ENCODE measurements at regions not wholly inside any gene's neighbourhood (a gene's known extent, or its start where the extent isn't known, plus 50 kb on each side); places are given as distances from the start of the nearest gene placed in this dataset.

DNA sequence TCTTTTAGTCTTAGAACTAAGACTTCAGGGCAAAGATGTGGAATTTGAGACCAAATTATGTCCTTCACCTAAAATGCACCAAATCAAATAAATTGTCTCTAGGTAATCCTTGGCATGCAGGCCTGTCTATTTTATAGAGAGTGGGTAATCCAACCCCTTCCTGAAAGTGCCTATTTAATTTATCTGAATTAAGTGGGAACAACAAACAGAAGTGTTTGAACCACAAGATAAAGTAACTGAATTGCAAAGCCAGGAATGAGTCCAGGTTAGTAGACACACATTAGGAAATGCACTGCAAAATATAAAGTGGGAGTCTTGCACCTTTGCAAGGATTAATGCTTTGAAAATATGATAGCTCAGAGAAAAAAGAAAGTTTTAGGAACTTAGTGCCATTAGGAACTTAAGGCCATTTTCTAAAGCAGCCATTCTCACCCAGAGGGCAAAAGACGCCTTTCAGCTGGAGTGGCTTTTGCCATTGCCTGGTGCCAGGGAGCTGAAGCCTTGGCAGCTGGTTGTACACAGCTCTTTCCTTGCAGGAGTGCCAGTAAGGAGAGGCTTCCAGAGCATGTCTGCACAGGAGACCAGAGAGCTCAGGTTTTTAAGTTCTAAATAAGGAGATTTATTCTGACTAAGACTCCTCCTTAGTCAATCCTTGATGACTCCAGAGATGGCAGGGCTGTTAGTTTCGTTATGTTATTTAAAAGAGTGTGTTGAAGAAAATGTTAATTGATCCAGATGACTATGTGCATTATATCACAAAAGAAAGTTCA lies 151.7 kb upstream of the ELL2 start:
- WGBS (ENCODE audit: insufficient coverage, insufficient replicate concordance, low lambda C conversion rate, missing lambda C conversion rate), result 61% methylated on average over 2 of the region's 2 CpGs
- in situ Hi-C loops (cut with MboI), result no loop called here
- Histone ChIP-seq H3K4me1 (ENCODE audit: control insufficient read depth, insufficient read depth, low read length) (no peaks in the 10 kb centered on the region), H3K27ac (ENCODE audit: control insufficient read depth, insufficient read depth) (no peak overlapping the region), H3K27me3 (replicated peaks in 1 of 2; ENCODE audit: control insufficient read depth in 2 of 2, insufficient read depth in 2 of 2, low read length in 1 of 2) (no peaks in the 10 kb centered on the region), H4K20me1 (ENCODE audit: control insufficient read depth, insufficient read depth) (no peaks in the 10 kb centered on the region), H3K79me2 (ENCODE audit: control insufficient read depth, insufficient read depth, low read length) (no peaks in the 10 kb centered on the region), H3K36me3 (ENCODE audit: control insufficient read depth in 2 of 2, insufficient read depth in 2 of 2, low read length in 1 of 2) (no peaks in the 10 kb centered on the region), H3K4me2 (ENCODE audit: control insufficient read depth, insufficient read depth) (no peak overlapping the region), H3K9me3 (replicated peaks; ENCODE audit: control insufficient read depth, insufficient read depth, low read length) (no peaks in the 10 kb centered on the region), H3K9ac (ENCODE audit: control insufficient read depth, insufficient read depth, low read length) (no peak overlapping the region), H3K4me3 (no peak overlapping the region), H2AFZ (ENCODE audit: control insufficient read depth, low read depth, low read length) (no peak overlapping the region)
- ChIA-PET POLR2A (no interaction called here), SMC1A (ENCODE audit: uncharacterized antibody, unreplicated experiment) (interaction anchor here (1.0 kb wide), 1 partner anchor 13 kb away, joined by 3 read pairs; no protein-coding TSS in a partner anchor), RAD21 (ENCODE audit: unreplicated experiment) (interaction anchor here (0.9 kb wide), 1 partner anchor 11 kb away, joined by 3 read pairs; no protein-coding TSS in a partner anchor), CTCF (no interaction called here)
- DNase-seq (ENCODE audit: low read depth, low spot score), result no peak
- intact Hi-C loops (cut with micrococcal nuclease; ENCODE audit: unreplicated experiment), result no loop called here
- TF ChIP-seq, protein P1, sequence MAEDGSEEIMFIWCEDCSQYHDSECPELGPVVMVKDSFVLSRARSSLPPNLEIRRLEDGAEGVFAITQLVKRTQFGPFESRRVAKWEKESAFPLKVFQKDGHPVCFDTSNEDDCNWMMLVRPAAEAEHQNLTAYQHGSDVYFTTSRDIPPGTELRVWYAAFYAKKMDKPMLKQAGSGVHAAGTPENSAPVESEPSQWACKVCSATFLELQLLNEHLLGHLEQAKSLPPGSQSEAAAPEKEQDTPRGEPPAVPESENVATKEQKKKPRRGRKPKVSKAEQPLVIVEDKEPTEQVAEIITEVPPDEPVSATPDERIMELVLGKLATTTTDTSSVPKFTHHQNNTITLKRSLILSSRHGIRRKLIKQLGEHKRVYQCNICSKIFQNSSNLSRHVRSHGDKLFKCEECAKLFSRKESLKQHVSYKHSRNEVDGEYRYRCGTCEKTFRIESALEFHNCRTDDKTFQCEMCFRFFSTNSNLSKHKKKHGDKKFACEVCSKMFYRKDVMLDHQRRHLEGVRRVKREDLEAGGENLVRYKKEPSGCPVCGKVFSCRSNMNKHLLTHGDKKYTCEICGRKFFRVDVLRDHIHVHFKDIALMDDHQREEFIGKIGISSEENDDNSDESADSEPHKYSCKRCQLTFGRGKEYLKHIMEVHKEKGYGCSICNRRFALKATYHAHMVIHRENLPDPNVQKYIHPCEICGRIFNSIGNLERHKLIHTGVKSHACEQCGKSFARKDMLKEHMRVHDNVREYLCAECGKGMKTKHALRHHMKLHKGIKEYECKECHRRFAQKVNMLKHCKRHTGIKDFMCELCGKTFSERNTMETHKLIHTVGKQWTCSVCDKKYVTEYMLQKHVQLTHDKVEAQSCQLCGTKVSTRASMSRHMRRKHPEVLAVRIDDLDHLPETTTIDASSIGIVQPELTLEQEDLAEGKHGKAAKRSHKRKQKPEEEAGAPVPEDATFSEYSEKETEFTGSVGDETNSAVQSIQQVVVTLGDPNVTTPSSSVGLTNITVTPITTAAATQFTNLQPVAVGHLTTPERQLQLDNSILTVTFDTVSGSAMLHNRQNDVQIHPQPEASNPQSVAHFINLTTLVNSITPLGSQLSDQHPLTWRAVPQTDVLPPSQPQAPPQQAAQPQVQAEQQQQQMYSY (CRISPR knock-in tag; IDR thresholded peaks at IDR 0.05), result no peak
- no peak for TF ChIP-seq POLR2A (IDR thresholded peaks at IDR 0.05; ENCODE audit: low read depth, low read length)
- no peak for TF ChIP-seq CTCF (IDR thresholded peaks at IDR 0.05 in 2 of 3, conservative IDR thresholded peaks at IDR 0.05 in 1 of 3; ENCODE audit: control insufficient read depth in 2 of 3, extremely low read depth in 1 of 3, insufficient read depth in 1 of 3, low read depth in 3 of 3, low read length in 3 of 3)
- TF ChIP-seq TCF7 (IDR thresholded peaks at IDR 0.05; ENCODE audit: borderline replicate concordance), result no peak
- no peak for TF ChIP-seq SMC3 (IDR thresholded peaks at IDR 0.05; ENCODE audit: borderline replicate concordance, low read length)
- no peak for TF ChIP-seq CHD1 (IDR thresholded peaks at IDR 0.05; ENCODE audit: low read depth, low read length)
- TF ChIP-seq NR2F1 (conservative IDR thresholded peaks at IDR 0.05), result no peak
- TF ChIP-seq SP1 (IDR thresholded peaks at IDR 0.05; ENCODE audit: low read depth, low read length), result no peak
- no peak for TF ChIP-seq SRF (IDR thresholded peaks at IDR 0.05; ENCODE audit: low read depth in 2 of 2, low read length in 2 of 2)
- no peak for TF ChIP-seq TARDBP (IDR thresholded peaks at IDR 0.05; ENCODE audit: borderline replicate concordance)
- TF ChIP-seq ZNF592 (IDR thresholded peaks at IDR 0.05), result no peak
- no peak for TF ChIP-seq IKZF2 (IDR thresholded peaks at IDR 0.05)
- no peak for TF ChIP-seq BRCA1 (IDR thresholded peaks at IDR 0.05; ENCODE audit: low read depth, low read length)
- no peak for TF ChIP-seq POU2F2 (IDR thresholded peaks at IDR 0.05; ENCODE audit: borderline replicate concordance, low read depth, low read length)
- TF ChIP-seq CREM (IDR thresholded peaks at IDR 0.05; ENCODE audit: low read depth), result no peak
- no peak for ATAC-seq
- no TSS peak for BruUV-seq (replicated peaks)
- FAIRE-seq, result no peak
